Iris pigment epithelial cell (primary cell): ENCODE measurements at regions not wholly inside any gene's neighbourhood (a gene's known extent, or its start where the extent isn't known, plus 50 kb on each side); places are given as distances from the start of the nearest gene placed in this dataset.
A peak's percentile ranks its signal among the peaks of the same experiment; 100 is the strongest.
"Not testable (repeated sequence)": the region's sequence is repeated elsewhere in the genome, so short reads cannot be mapped to it uniquely, and the experiment has no call there.

Experiments used
- DNase-seq: peaks from one replicate; pipeline ENCODE4 v3.0.0-alpha.2; 2011; ENCODE audit warnings: low read depth

DNA sequence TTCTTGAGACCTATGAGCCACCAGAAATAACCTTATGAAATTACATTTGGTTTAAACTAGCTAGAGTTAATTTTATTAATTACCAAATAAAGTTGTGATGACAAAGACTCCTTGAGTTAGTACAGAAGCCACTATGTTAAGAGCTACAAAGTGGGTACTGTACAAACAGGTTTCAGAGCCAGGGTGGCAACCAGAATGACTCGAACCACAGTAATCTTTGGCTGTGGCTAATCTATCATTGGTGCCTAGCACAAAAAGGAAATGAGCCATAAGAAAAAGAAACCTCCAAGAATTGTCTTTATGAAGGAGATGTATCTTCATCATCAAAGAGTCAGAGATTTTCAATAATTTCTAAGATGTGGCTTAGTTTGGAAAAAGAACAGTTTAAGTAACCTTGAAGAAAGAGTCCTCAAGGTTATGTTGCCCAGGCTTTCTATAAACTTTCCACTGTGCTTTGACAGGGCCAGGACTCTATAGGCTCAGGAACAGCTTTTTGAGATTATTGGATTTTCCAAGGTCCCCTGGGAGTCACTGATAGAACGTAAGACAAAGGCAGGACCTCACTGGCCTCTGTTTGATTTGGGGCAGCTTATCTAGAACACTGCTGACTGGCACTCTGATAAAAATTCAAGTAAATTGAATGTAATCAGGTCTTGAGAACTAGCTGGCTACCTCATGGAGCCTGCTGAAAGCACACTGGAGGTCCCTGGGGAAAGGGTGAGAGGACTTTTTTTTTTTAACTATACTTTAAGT lies 777.7 kb downstream of the STIM2 start:
- DNase-seq, result no peak

DNA sequence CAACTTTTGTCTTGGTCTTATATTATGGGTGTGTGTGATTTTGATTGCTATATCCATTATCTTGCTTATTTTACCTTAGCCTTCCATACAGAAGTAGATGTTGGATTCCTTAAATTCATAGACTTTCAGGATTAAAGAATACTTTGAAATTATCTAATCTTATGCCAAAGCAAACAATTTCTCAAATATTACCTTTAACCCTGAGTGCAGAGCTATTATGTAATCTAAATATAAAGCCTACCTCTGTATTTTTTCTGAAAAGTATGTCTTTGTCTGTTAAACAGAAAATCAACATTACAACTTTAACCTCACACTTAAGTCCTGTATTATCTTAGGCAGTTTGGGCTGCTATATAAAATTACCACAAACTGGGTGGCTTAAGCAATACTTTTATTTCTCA lies 782.5 kb downstream of the STIM2 start:
- DNase-seq, result no peak

DNA sequence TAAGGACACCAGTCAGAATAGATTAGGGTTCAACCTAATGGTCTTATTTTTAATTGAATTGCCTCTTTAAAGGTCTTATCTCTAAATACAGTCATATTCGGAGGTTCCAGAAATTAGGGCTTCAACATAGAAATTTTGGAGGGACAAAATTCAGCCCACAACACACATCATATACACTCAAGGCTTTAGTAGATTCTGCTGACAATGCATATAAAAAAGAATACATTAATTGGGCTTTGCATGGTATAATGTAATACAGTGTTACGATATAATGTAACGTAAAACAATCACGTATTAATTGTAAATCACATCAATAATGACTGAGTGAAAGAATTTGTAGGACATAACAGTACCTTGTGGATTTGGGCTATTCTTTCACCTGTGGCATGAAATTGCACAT lies 787.8 kb downstream of the STIM2 start:
- DNase-seq, result no peak

DNA sequence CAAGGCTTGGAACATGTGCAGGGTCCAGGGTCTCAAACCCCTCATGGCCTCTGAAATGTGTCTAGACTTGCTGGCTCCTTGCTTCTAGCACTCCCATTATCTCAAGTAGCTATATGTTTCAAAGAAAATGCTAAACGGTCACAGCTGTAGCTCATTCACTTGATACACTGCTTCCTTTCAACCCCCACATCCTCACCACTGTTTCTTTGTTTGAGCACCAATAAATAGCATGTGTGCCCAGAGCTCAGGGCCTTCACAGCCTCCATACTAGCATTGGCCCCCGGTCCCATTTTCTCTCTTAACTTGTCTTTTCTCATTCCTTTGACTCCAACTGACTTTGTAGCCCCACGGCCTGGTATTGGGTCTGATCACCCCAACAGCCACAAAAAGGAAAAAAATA lies 801.8 kb downstream of the STIM2 start:
- DNase-seq, result no peak

DNA sequence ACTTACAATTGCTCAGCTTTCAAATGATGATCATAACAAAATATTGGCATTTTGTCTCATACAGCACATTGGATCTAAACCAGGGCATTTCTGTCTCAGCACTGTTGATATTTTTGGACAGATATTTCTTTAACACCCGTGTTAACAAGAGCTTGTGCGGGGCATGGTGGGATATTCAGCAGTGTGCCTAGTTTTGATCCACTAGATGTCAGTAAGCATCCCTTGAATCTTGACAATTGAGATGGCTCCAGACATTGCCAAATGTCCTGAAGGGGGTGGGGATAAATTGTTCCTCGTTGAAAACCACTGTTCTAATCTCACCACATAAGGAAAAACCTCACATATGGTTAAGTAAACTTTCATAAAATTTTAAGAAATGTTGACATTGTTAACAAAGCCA lies 806.3 kb downstream of the STIM2 start:
- DNase-seq, result no peak

DNA sequence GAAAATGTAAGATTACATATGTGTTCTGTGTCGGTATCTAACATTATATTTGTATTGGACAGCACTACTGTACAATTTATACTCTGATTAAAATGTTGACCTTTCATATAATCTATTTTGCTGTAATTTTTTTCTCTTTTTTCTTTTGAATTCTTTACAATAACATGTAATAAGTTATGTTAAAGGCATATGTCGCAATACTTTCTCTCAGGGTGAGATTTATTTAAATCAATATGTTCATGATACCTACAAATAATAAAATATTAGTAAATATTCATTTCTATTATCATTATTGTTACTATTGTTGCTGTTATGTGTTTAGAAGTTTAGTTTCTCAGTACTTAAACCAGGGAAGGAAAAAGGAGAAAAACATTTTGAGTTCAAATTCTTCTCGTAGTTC lies 807.4 kb downstream of the STIM2 start:
- no peak for DNase-seq

DNA sequence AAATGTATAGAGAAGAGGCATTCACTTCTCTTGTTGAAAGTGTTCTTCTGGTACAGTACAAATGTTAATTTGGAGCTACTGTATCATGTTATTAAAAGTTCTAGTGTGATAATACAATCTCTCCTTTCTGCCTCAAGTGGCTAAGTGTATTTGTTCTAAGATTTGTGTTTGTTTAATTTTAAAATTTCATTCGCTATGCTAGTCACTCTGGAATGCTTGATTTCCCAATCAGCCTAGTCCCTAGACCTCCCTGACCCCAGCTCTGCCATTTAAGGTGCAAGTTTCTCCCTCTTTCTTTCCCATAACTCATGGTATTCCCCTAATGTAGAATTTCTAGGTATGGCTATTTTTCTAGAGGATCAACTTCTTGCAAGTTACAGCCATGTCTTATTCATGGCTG lies 817.4 kb downstream of the STIM2 start:
- DNase-seq, result no peak

DNA sequence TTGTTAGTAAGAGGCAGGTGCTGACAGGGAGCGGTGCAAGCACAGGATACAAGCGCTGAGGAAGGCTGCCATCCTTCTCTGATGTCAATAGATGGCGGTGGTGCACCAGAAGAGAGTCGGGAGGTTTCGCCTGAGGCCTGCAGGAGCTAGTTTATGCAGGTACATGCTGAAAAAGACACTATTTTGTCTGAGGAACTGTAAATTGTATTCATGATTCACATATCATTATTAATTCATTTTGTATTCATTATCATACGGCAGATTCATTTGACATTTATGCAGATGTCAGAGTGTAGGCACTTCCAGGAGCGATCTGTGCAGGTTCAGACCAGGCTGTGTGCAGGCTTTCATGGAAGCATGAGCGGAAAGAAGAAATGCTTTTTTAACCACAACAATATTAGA lies 824.0 kb downstream of the STIM2 start:
- peak; percentile 65 for DNase-seq

DNA sequence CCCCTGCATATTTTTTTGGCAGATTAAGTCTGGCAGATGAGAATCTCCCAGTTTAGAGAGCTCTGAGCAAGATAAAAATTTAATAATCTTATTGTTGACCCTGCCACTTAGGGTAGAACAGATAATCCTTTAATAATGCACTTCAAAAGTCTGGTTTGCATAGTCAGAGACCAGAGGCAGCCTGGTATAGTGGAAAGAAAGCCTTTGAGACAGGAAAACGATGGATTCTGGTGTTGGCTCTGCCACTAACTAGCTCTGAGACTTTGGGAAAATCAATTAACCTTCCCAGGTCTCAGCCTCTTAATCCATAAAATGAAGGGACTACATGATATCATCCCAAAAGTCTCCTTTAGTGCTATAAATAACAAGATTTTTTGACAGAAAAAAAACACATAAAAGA lies 824.5 kb downstream of the STIM2 start:
- no peak for DNase-seq

DNA sequence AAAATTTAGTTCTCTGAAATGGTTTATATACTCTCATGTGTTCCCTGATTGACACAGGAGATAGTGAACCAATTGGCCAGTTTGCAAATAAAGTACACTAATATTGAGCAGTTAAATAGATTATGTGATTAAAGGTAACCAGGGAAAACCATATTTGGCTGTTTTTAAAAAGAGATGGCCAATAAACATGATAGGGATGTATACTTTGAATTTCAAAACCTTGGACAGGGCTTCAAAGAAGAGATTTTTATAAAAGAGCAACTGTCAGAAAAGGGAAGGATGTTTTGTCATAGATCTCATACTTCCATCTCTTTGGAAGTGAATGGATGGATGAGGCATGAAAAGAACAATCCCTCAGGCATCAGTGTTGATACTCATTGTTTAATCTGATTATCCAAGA lies 825.3 kb downstream of the STIM2 start:
- no peak for DNase-seq

DNA sequence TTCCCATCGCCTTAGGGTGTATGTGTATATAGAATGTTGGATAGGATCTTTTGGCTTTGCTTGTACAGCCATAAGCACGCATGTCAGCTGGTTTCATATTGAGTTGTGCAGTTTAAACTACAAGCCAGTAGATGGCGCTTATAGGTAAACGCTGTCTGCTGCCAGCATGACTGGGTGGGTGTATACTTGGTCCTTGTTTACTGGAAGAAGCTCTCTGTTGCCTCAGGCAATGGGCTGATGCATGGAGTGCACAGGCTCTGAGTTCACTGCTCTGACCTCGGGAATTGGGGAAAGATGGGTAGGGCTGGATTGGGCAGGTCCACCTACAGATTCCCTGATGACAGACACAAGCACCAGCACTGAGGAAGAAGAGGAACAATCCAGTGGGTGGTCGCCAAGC lies 831.5 kb downstream of the STIM2 start:
- DNase-seq, result peak; percentile 46

DNA sequence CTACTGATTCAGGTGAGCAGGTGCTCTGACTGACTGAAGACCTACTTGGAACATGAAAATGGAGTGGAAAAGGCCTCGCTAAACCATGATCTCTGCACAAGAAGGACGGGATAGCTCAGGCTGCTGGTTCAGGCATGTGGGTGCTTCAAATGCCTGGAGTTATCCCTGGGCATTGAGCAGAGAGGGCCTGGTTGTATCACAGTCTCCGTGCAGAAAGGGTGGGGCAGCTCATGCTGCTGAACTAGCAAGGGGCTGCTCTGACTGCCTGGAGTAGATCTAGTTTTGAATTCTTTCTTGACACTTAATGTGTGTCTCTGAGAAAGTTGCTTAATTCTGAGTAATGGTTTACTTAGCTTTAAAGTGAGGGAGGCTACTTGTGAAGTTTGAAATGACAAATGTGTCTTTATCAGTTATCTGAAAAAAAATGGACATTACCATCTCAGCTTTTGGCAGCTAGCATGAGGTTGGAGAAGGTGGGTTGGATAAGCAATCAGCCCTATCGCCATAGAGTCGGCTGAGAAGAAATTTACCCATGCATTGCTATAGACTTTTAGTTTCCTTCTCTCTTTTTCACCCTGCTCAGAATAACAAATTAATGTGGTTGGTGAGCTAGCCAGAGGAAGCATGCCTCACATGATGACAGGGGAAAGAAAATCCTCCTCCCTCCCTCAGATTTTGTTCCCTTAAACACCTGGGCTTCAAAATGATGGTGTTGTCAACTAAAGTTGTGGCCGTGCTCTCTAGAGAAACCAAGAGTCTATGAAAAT lies 832.4 kb downstream of the STIM2 start:
- DNase-seq, result no peak

DNA sequence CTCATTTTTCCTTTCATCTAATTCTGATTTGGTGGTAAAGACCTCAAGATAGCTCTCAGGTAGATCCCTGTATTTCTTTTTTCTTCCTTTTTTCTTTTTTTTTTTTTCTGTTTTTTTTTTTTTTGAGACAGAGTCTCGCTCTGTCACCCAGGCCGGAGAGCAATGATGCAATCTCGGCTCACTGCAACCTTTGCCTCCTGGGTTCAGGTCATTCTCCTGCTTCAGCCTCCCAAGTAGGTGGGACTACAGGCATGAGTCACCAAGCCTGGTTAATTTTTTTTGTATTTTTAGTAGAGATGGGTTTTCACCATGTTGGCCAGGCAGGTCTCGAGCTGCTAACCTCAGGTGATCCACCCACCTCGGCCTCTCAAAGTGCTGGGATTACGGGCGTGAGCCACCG lies 835.6 kb downstream of the STIM2 start:
- DNase-seq, result not testable (repeated sequence)

DNA sequence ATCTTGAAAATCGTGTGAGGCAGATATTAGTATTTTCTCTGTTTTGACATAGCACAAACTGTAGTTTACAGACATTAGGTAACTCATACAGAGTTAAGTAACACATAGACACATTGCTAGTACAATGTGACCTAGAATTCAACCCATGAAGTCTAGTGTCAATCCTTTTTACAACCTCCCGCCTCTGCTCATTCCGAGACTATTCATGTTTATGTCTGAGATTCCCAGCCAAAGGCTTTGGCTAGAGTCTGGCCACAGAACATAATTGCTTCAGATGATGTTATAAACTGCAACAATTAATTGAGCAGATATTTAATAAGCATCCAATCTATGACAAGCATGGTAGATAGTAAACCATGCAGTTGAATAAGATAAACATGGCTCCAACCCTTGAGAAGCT lies 841.0 kb downstream of the STIM2 start:
- DNase-seq, result peak; percentile 42

DNA sequence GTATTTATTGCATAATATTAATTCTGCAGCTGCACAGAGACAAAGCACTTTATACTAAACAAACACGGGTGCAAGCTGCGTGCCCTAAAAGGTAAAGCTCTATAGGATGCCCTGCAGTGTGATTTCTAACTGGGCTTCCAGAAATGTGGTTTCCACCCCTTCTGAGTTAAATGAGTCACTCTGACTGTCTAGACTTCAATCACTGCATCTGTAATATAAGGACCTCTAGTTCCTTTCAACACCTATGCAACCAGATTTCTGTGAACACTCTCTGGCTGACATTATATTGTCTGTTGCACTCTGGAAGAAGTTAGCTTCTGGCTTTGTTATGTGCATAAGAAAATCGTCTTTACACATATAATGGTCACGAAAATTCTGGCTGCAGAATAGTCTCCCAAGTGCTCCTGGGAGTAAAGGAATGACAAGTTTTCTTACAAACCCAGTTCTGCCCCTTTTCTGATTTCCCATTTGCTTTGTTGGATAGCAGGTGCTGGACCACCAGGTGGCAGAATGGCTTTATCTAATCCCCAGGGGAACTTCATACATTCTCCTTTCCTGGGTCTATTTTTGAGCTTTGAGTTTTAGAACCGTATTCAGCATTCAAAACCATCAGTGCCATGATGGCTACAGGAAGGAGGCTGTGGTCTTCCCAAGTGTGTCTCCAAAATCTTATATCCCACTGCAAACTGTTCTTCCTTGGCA lies 842.2 kb downstream of the STIM2 start:
- peak; percentile 12 for DNase-seq

DNA sequence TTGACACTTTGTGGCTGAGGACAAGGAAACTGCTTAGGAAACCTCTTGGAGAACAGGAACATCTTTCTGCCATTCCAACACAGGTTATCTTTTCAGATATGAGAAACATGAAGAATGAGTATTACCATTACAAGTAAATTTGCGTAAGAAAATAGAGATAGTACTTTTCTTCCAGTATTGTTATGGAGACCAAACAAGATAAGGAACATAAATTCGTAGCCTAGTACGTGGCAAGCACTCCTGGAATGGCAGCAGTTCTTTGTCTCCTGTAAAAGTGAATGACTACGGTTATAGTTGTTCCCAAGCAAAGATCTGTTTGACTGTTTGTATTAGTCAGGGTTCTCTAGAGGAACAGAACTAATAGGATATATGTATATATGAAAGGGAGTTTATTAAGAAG lies 843.1 kb downstream of the STIM2 start:
- no peak for DNase-seq

DNA sequence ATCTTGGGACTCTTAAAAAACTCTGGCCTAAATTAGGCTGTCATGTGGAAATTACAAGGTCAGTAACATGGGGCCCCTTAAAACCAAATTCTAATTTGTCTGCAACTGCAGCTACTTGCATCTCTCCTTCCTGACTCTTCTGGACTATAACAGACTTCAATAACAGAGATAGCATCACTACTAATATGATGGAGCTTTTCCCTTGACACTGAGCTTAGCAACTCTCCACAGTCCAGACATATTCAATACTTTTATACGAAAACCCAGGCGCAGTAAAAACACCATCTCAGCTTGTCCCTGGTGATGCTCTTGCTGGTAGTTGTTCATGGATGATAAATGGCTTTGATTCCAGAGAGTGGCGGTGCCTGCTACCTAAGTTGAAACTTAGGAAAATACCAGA lies 850.4 kb downstream of the STIM2 start:
- no peak for DNase-seq

DNA sequence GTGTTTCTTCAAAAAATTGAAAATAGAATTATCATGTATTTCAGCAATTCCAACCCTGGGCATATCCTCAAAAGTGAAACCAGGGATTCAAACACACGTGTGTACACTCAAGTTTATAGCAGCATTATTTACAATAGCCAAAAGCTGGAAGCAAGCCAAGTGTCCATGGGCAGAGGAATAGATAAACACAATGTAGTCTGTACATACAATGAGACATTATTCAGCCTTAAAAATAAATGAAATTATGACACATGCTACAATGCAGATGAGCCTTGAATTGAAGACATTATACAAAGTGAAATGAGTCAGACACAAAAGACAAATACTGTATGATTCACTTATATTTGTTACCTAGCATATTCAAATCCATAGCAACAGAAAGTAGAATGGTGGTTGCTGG lies 853.4 kb downstream of the STIM2 start:
- no peak for DNase-seq

DNA sequence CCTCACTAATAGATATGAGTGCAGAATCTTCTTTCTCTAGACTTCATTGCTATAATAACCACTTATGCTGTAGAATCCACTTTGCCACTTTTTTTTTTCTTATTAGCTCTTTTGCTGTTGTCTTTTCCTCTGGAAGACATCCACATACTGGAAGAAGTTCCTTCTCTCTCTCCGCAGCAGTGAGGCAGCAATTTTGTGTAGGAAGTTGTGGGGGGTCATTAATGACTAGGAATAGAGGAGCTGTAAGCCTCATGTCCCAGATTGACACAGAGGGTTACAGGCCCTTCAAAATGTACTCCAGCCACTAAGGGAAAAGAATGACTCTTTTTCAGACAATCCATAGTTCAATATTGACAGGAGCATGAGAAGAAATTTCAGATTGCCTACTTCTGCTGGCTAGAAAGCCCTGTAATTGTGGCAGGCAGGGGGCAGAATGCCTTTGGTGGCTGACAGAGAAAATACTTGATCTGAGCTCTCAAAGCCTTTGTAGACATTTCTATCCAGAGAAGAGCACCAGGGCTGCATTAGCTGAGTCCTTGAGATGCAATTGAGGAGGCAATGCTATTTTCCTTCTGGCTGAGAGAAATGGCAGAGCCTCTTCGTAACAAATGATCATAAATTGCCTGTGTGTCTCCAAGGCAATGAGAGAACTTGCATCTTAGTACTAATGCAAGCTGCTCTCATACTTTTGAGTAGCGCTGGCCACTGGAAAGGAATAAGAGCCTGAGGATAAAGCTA lies 856.2 kb downstream of the STIM2 start:
- no peak for DNase-seq

DNA sequence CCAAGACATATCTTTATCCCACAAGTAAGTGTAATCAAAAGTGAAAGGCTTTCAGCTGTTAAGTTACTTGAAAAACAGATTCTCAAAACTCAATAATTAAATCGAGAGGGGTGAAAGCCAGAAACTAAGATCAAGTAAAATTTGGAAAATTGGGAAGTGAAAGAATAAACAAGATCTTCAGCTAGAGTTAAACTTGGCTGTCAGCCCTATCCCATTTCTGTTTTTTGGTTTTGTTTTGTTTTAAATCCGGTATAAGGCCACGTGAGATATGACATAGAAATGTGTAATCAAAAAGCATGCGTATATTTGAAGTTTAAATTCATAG lies 856.8 kb downstream of the STIM2 start:
- no peak for DNase-seq

DNA sequence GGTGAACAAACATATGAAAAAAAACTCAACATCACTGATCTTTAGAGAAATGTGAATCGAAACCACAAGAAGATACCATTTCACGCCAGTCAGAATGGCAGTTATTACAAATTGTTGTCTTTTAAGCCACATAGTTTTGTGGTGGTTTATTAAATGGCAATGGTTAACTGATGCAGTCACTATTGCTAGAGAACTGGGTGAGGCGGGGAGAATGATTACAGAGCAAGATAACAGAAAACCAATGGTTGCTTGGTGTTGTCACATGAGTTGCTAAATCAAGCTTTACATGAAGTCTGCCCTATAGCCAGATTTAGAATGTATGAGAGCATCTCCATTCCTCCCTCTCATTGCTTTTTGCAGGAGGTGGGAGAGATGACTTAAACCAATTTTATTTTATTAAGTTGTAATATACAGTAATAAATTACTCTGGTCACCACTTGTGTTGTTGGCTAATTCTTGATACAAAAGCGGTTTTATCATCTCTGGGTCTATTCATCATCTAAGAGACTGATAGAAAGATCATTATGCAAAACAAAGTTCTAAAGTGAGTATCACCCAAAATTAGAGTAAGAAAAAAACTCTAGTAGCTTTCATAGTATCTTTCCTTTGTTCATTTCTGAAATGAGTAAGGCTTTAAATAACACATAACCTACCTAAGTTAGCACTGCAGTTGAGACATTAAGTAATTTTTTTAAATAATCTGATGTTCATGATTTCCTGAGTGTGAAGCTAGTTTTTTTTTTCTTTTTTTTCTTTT lies 859.5 kb downstream of the STIM2 start:
- no peak for DNase-seq

DNA sequence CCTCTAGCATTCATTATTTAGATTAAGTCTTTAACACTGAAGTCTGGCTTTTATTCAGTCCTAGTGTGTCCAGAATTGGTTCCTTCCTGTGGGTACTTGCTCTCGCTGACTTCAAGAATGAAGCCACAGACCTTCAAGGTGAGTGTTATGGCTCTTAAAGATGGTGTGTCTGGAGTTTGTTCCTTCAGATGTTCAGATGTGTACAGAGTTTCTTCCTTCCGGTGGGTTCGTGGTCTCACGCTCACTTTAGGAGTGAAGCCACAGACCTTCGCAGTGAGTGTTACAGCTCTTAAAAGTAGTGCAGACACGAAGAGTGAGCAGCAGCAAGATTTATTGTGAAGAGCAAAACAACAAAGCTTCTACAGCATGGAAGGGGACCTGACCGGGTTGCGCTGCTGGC lies 860.6 kb downstream of the STIM2 start:
- no peak for DNase-seq
